Caco-2 (cell line): ENCODE measurements at regions not wholly inside any gene's neighbourhood (a gene's known extent, or its start where the extent isn't known, plus 50 kb on each side); places are given as distances from the start of the nearest gene placed in this dataset.

Source experiments
- BruUV-seq: library from RNA; stranded (reverse); fragments of 400-500 nt; replicated peaks from 2 replicates; lab custom pipeline; 2021; lab: Mats Ljungman, UMichigan
- CTCF ChIA-PET: fragments of 300-600 bp; sonication (Branson Sonifier 250); formaldehyde crosslinking; loops from one replicate; lab custom pipeline; 2022; ENCODE audit warnings: antibody characterized with exemption; lab: Charles Lee
- POLR2A ChIA-PET: fragments of 300-600 bp; sonication (Branson Sonifier 250); formaldehyde crosslinking; loops from one replicate; lab custom pipeline; 2022; ENCODE audit warnings: antibody characterized with exemption; lab: Charles Lee
- DNase-seq, 2 experiments: peaks; one replicate each; pipeline versions ENCODE4 v3.0.0 to v3.0.0-alpha.2; 2020 to 2022
- H3K27me3 ChIP-seq: replicated peaks from 2 replicates; pipeline ENCODE4 v1.6.0; 2011; ENCODE audit warnings: low read length; ENCODE audit not compliant: control insufficient read depth, insufficient read depth
- H3K36me3 ChIP-seq: 2 replicates; pipeline ENCODE4 v1.5.1; 2011; ENCODE audit warnings: low read length; ENCODE audit not compliant: control insufficient read depth, insufficient read depth
- H3K4me1 ChIP-seq: fragments of 250-450 bp; sonication (Bioruptor Pico); 2 replicates; pipeline ENCODE4 v1.5.1; 2020; ENCODE audit warnings: mild to moderate bottlenecking
- H3K4me3 ChIP-seq: 2 replicates; pipeline ENCODE4 v1.5.1; 2011; ENCODE audit warnings: low read depth, mild to moderate bottlenecking, control low read depth, low read length
- H3K9me3 ChIP-seq: fragments of 250-450 bp; sonication (Bioruptor Pico); 2 replicates; pipeline ENCODE4 v1.5.1; 2020; ENCODE audit warnings: mild to moderate bottlenecking, moderate library complexity
- H3K27ac Mint-ChIP-seq: one replicate; pipeline ENCODE4 v1.8.0; 2022; ENCODE audit warnings: mixed read lengths; ENCODE audit not compliant: unreplicated experiment
- H3K27me3 Mint-ChIP-seq: one replicate; pipeline ENCODE4 v1.8.0; 2022; ENCODE audit warnings: mixed read lengths; ENCODE audit not compliant: insufficient read depth, unreplicated experiment
- H3K36me3 Mint-ChIP-seq: one replicate; pipeline ENCODE4 v1.8.0; 2022; ENCODE audit warnings: mild to moderate bottlenecking, mixed read lengths; ENCODE audit not compliant: insufficient read depth, unreplicated experiment
- H3K4me1 Mint-ChIP-seq: one replicate; pipeline ENCODE4 v1.8.0; 2022; ENCODE audit warnings: low read depth, mixed read lengths; ENCODE audit not compliant: unreplicated experiment
- H3K4me3 Mint-ChIP-seq: one replicate; pipeline ENCODE4 v1.8.0; 2022; ENCODE audit warnings: mild to moderate bottlenecking, moderate library complexity, mixed read lengths; ENCODE audit not compliant: unreplicated experiment
- H3K9me3 Mint-ChIP-seq: one replicate; pipeline ENCODE4 v1.8.0; 2022; ENCODE audit warnings: mixed read lengths; ENCODE audit not compliant: unreplicated experiment
- intact Hi-C: fragments of 100-400 bp; cut with micrococcal nuclease; formaldehyde crosslinking; loops from one replicate; pipeline ENCODE4 v1.10.0; 2022; ENCODE audit not compliant: unreplicated experiment
- TF ChIP-seq, protein P1 (sequence below), 2 experiments: fragments of 200-600 bp in 1 of 2; IDR thresholded peaks; 1 replicate in 1 of 2; 2 replicates in 1 of 2; pipeline versions ENCODE4 v1.5.1 to v1.8.0; 2011 to 2022; ENCODE audit warnings: antibody characterized with exemption in 1 of 2, control low read depth in 1 of 2, inconsistent platforms in 1 of 2, low read depth in 1 of 2, low read length in 1 of 2, mild to moderate bottlenecking in 1 of 2, moderate library complexity in 1 of 2; ENCODE audit not compliant: insufficient read depth in 1 of 2, severe bottlenecking in 1 of 2, unreplicated experiment in 1 of 2

DNA sequence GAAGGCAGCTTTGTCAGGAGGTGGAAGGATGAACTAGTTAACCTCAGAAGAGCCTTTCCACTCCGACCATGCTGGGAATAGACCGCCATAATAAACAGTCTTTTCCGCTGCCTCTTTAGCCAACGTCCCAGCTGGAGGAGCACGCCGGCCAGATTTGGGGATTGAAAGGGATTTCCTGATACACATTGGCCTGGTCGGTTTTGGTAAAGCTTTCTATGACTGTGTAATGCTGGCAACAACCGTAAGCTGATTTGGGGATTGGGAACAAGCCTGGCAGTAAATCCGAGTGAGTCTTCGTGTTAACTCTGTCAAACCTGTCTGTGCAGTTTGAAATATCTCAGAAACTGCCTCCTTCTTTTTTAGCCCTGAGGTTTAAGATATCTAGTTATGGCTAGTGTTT lies 87.0 kb downstream of the DAD1 start:
- intact Hi-C loops: no loop called here
- Mint-ChIP-seq H3K27me3 (no peaks in the 10 kb centered on the region), H3K36me3 (no peaks in the 10 kb centered on the region), H3K27ac (no peak overlapping the region), H3K4me3 (no peak overlapping the region), H3K9me3 (no peaks in the 10 kb centered on the region), H3K4me1 (peaks cover 6% of the 10 kb centered on the region)
- Histone ChIP-seq H3K27me3 (no peaks in the 10 kb centered on the region), H3K9me3 (no peaks in the 10 kb centered on the region), H3K4me3 (no peak overlapping the region), H3K36me3 (no peaks in the 10 kb centered on the region), H3K4me1 (peaks cover 4% of the 10 kb centered on the region; the same call in 1 of the 2 replicates)
- CTCF ChIA-PET: interaction anchor here (0.7 kb wide), 1 partner anchor 849 kb away, joined by 3 read pairs; no protein-coding TSS in a partner anchor
- TF ChIP-seq, protein P1, sequence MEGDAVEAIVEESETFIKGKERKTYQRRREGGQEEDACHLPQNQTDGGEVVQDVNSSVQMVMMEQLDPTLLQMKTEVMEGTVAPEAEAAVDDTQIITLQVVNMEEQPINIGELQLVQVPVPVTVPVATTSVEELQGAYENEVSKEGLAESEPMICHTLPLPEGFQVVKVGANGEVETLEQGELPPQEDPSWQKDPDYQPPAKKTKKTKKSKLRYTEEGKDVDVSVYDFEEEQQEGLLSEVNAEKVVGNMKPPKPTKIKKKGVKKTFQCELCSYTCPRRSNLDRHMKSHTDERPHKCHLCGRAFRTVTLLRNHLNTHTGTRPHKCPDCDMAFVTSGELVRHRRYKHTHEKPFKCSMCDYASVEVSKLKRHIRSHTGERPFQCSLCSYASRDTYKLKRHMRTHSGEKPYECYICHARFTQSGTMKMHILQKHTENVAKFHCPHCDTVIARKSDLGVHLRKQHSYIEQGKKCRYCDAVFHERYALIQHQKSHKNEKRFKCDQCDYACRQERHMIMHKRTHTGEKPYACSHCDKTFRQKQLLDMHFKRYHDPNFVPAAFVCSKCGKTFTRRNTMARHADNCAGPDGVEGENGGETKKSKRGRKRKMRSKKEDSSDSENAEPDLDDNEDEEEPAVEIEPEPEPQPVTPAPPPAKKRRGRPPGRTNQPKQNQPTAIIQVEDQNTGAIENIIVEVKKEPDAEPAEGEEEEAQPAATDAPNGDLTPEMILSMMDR (IDR thresholded peaks at IDR 0.05; ENCODE audit: insufficient read depth in 1 of 2, low read depth in 1 of 2, low read length in 1 of 2, severe bottlenecking in 1 of 2, unreplicated experiment in 1 of 2): no peak
- POLR2A ChIA-PET: no interaction called here
- BruUV-seq: no TSS peak
- no peak for DNase-seq

DNA sequence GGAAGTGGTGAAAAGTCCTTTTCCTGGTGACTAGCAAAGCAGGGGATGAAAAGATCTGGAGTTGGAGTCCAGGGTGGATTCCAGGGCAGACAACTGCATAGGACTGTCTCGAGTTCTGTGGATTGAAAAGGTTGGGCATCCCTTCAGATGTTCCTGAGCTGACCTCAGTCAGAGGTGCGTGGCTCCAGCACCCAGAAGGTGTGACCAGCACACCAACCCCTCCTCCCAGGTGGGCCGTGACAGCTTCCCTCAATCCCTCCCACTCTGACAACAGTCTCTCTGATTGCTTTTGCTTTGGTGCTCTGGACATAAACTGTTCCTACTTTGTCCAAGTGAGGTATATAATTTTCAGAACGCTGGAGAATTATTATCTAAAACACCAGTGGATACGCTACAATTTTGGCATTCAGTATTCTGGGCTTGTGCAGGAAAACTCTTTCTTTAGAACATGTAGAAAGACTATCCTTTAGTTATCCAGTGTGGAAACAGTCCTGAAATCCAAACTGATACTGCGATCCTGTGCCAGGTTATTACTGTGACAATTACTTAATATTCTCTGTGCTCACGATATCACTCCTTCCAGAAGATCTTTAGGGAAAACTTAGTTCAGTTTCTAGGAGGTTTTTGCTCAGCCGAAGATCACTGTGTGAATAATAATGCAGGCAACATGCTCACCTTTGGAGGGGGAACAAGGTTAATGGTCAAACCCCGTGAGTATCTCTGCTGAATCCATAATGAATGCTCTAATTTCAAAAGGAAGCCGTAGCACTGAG lies 87.9 kb downstream of the DAD1 start:
- ChIA-PET CTCF (interaction anchor here (0.6 kb wide), 1 partner anchor 333 kb away, joined by 3 read pairs; no protein-coding TSS in a partner anchor), POLR2A (no interaction called here)
- Mint-ChIP-seq H3K4me1 (peaks cover 6% of the 10 kb centered on the region), H3K9me3 (no peaks in the 10 kb centered on the region), H3K4me3 (no peak overlapping the region), H3K27ac (no peak overlapping the region), H3K36me3 (no peaks in the 10 kb centered on the region), H3K27me3 (no peaks in the 10 kb centered on the region)
- intact Hi-C loops: no loop called here
- no TSS peak for BruUV-seq
- Histone ChIP-seq H3K4me3 (no peak overlapping the region), H3K36me3 (no peaks in the 10 kb centered on the region), H3K4me1 (peaks cover 4% of the 10 kb centered on the region; the same call in 1 of the 2 replicates), H3K9me3 (no peaks in the 10 kb centered on the region), H3K27me3 (no peaks in the 10 kb centered on the region)
- TF ChIP-seq, protein P1 (IDR thresholded peaks at IDR 0.05; ENCODE audit: insufficient read depth in 1 of 2, low read depth in 1 of 2, low read length in 1 of 2, severe bottlenecking in 1 of 2, unreplicated experiment in 1 of 2): no peak
- DNase-seq: no peak

DNA sequence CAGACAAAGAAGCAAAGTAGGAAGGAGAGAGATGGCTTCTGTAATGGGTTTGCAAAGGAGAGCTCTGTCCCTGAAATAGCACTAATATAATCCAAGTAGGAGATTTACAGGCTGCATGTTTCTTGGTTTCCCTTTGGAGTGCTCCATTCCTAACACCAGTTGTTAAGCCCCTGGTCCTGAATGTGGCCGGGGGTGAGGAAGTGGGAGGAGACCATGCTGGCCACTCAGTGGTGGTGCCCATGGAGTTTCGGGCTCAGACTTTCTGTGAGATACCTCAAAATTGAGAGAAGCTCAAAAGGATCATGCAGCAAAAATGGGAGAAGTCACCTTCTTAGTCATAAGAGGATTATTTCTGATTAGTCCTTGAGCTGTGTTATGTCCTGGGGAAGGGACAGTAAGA lies 88.5 kb downstream of the DAD1 start:
- BruUV-seq: no TSS peak
- H3K9me3 Mint-ChIP-seq: no peaks in the 10 kb centered on the region
- H3K36me3 ChIP-seq: no peaks in the 10 kb centered on the region
- H3K4me1 Mint-ChIP-seq: peaks cover 6% of the 10 kb centered on the region
- H3K36me3 Mint-ChIP-seq: no peaks in the 10 kb centered on the region
- no peak overlapping the region for H3K4me3 ChIP-seq
- peaks cover 4% of the 10 kb centered on the region; the same call in 1 of the 2 replicates for H3K4me1 ChIP-seq
- CTCF ChIA-PET: interaction anchor here (0.6 kb wide), 1 partner anchor 332 kb away, joined by 3 read pairs; no protein-coding TSS in a partner anchor
- DNase-seq: no peak
- H3K9me3 ChIP-seq: no peaks in the 10 kb centered on the region
- POLR2A ChIA-PET: no interaction called here
- H3K4me3 Mint-ChIP-seq: no peak overlapping the region
- H3K27me3 ChIP-seq: no peaks in the 10 kb centered on the region
- TF ChIP-seq, protein P1 (IDR thresholded peaks at IDR 0.05; ENCODE audit: insufficient read depth in 1 of 2, low read depth in 1 of 2, low read length in 1 of 2, severe bottlenecking in 1 of 2, unreplicated experiment in 1 of 2): no peak
- intact Hi-C loops: no loop called here
- no peak overlapping the region for H3K27ac Mint-ChIP-seq
- H3K27me3 Mint-ChIP-seq: no peaks in the 10 kb centered on the region
